ENCODE measurements at regions not wholly inside any gene's neighbourhood (a gene's known extent, or its start where the extent isn't known, plus 50 kb on each side); places are given as distances from the start of the nearest gene placed in this dataset.

DNA sequence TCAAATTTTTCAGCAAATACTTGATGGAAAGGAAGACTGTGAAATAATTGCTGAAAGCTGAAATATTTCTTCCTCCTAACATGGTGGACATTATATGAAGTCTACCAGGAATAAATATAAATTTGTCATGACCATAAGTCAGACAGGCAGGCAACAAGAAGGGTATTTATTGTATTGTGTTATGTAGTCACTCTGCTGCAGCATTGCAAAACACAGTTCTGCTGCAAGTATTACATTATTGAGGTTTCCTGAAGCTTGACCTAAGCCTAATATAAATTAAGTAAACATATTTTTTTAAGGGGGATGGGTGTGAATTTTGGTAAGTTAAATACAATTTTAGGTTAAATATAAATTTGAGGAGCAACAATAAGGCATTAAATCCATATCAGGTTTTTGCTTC, 60.2 kb upstream of the MAOA start:
- Histone ChIP-seq H3K9ac (ENCODE audit: low read depth, low read length, poor library complexity, severe bottlenecking) (no peak overlapping the region), H3F3A (ENCODE audit: low read depth) (no peaks in the 10 kb centered on the region), H3K79me2 (ENCODE audit: insufficient read depth, low read length) (no peaks in the 10 kb centered on the region), H3K4me3 (ENCODE audit: low read length, poor library complexity, severe bottlenecking) (no peak overlapping the region), H2AFZ (ENCODE audit: low read length) (no peak overlapping the region), H3K4me2 (ENCODE audit: low read depth, low read length, poor library complexity, severe bottlenecking) (no peak overlapping the region), H3K9me3 (ENCODE audit: insufficient read depth, low read depth, low read length) (no peaks in the 10 kb centered on the region), H4K20me1 (ENCODE audit: insufficient read depth, low read length, poor library complexity, severe bottlenecking) (no peaks in the 10 kb centered on the region), H3K36me3 (ENCODE audit: insufficient read depth, low read length) (no peaks in the 10 kb centered on the region), H3K27me3 (ENCODE audit: insufficient read depth, low read length, poor library complexity, severe bottlenecking) (no peaks in the 10 kb centered on the region), H3K4me1 (ENCODE audit: insufficient read depth, low read length, poor library complexity, severe bottlenecking) (no peaks in the 10 kb centered on the region), H3K9me2 (replicated peaks; ENCODE audit: low read depth, low read length) (no peaks in the 10 kb centered on the region)
- TF ChIP-seq EZH2phosphoT487 (IDR thresholded peaks at IDR 0.05; ENCODE audit: borderline replicate concordance), result no peak
- TF ChIP-seq, protein P1, sequence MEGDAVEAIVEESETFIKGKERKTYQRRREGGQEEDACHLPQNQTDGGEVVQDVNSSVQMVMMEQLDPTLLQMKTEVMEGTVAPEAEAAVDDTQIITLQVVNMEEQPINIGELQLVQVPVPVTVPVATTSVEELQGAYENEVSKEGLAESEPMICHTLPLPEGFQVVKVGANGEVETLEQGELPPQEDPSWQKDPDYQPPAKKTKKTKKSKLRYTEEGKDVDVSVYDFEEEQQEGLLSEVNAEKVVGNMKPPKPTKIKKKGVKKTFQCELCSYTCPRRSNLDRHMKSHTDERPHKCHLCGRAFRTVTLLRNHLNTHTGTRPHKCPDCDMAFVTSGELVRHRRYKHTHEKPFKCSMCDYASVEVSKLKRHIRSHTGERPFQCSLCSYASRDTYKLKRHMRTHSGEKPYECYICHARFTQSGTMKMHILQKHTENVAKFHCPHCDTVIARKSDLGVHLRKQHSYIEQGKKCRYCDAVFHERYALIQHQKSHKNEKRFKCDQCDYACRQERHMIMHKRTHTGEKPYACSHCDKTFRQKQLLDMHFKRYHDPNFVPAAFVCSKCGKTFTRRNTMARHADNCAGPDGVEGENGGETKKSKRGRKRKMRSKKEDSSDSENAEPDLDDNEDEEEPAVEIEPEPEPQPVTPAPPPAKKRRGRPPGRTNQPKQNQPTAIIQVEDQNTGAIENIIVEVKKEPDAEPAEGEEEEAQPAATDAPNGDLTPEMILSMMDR (conservative IDR thresholded peaks at IDR 0.05; ENCODE audit: low read length), result no peak

DNA sequence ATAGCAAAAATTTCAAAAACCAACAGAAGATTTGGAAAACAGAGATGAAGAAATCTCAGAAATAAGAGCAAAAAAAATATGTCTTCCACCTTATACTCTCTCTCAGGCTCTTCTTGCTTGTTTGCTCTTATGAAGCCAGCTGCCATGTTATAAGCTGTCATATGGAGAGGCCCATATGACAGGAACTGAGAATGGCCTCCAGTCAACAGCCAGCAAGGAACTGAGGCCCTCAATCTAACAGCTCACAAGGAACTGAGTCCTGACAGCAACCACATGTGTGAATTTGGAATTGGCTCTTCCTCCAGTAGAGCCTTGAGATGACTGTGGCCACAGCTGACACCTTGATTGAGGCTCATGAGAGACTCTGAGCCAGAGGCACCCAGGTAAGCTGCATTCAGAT, 51.3 kb upstream of the MAOA start:
- H3K4me3 ChIP-seq (ENCODE audit: low read length, poor library complexity, severe bottlenecking), result no peak overlapping the region
- H3K4me1 ChIP-seq (ENCODE audit: insufficient read depth, low read length, poor library complexity, severe bottlenecking), result no peaks in the 10 kb centered on the region
- no peaks in the 10 kb centered on the region for H3F3A ChIP-seq (ENCODE audit: low read depth)
- no peak overlapping the region for H3K4me2 ChIP-seq (ENCODE audit: low read depth, low read length, poor library complexity, severe bottlenecking)
- H3K27me3 ChIP-seq (ENCODE audit: insufficient read depth, low read length, poor library complexity, severe bottlenecking), result no peaks in the 10 kb centered on the region
- no peaks in the 10 kb centered on the region for H3K9me2 ChIP-seq (replicated peaks; ENCODE audit: low read depth, low read length)
- TF ChIP-seq, protein P1 (conservative IDR thresholded peaks at IDR 0.05; ENCODE audit: low read length), result no peak
- TF ChIP-seq EZH2phosphoT487 (IDR thresholded peaks at IDR 0.05; ENCODE audit: borderline replicate concordance), result no peak
- no peak overlapping the region for H2AFZ ChIP-seq (ENCODE audit: low read length)
- no peaks in the 10 kb centered on the region for H4K20me1 ChIP-seq (ENCODE audit: insufficient read depth, low read length, poor library complexity, severe bottlenecking)
- no peaks in the 10 kb centered on the region for H3K79me2 ChIP-seq (ENCODE audit: insufficient read depth, low read length)
- H3K9me3 ChIP-seq (ENCODE audit: insufficient read depth, low read depth, low read length), result no peaks in the 10 kb centered on the region
- no peaks in the 10 kb centered on the region for H3K36me3 ChIP-seq (ENCODE audit: insufficient read depth, low read length)
- no peak overlapping the region for H3K9ac ChIP-seq (ENCODE audit: low read depth, low read length, poor library complexity, severe bottlenecking)

GRCh38 chrX:43605351-43605750, 50.7 kb upstream of the MAOA start:
- no peaks in the 10 kb centered on the region for H3K79me2 ChIP-seq (ENCODE audit: insufficient read depth, low read length)
- H3K9ac ChIP-seq (ENCODE audit: low read depth, low read length, poor library complexity, severe bottlenecking), result no peak overlapping the region
- TF ChIP-seq, protein P1 (conservative IDR thresholded peaks at IDR 0.05; ENCODE audit: low read length), result no peak
- no peak for TF ChIP-seq EZH2phosphoT487 (IDR thresholded peaks at IDR 0.05; ENCODE audit: borderline replicate concordance)
- no peaks in the 10 kb centered on the region for H3K4me1 ChIP-seq (ENCODE audit: insufficient read depth, low read length, poor library complexity, severe bottlenecking)
- no peaks in the 10 kb centered on the region for H3K9me2 ChIP-seq (replicated peaks; ENCODE audit: low read depth, low read length)
- H3F3A ChIP-seq (ENCODE audit: low read depth), result no peaks in the 10 kb centered on the region
- no peak overlapping the region for H3K4me2 ChIP-seq (ENCODE audit: low read depth, low read length, poor library complexity, severe bottlenecking)
- H4K20me1 ChIP-seq (ENCODE audit: insufficient read depth, low read length, poor library complexity, severe bottlenecking), result no peaks in the 10 kb centered on the region
- H2AFZ ChIP-seq (ENCODE audit: low read length), result no peak overlapping the region
- no peaks in the 10 kb centered on the region for H3K9me3 ChIP-seq (ENCODE audit: insufficient read depth, low read depth, low read length)
- no peaks in the 10 kb centered on the region for H3K27me3 ChIP-seq (ENCODE audit: insufficient read depth, low read length, poor library complexity, severe bottlenecking)
- no peaks in the 10 kb centered on the region for H3K36me3 ChIP-seq (ENCODE audit: insufficient read depth, low read length)
- H3K4me3 ChIP-seq (ENCODE audit: low read length, poor library complexity, severe bottlenecking), result no peak overlapping the region
